ENCODE measurements at regions not wholly inside any gene's neighbourhood (a gene's known extent, or its start where the extent isn't known, plus 50 kb on each side); places are given as distances from the start of the nearest gene placed in this dataset.

- H3K4me2 ChIP-seq (ENCODE audit: low read depth, low read length): no peak overlapping the region
- TF ChIP-seq EZH2phosphoT487 (IDR thresholded peaks at IDR 0.05; ENCODE audit: low read length) (no peak), CTCF (IDR thresholded peaks at IDR 0.05; ENCODE audit: low read length) (no peak)
- H3K9me2 ChIP-seq (replicated peaks; ENCODE audit: insufficient read depth, low read length): no peaks in the 10 kb centered on the region
- H3K36me3 ChIP-seq (replicated peaks; ENCODE audit: insufficient read depth, low read length): no peaks in the 10 kb centered on the region
- H3K9ac ChIP-seq (ENCODE audit: low read length): no peak overlapping the region
- H3K4me3 ChIP-seq (ENCODE audit: low read length): no peak overlapping the region
- no peaks in the 10 kb centered on the region for H3K79me2 ChIP-seq (ENCODE audit: low read length)
- no peak overlapping the region for H2AFZ ChIP-seq (ENCODE audit: low read length)
- no peaks in the 10 kb centered on the region for H3K9me3 ChIP-seq (replicated peaks; ENCODE audit: insufficient read depth, low read length)
- no peaks in the 10 kb centered on the region for H3K4me1 ChIP-seq (ENCODE audit: low read length)
- no peaks in the 10 kb centered on the region for H3F3A ChIP-seq (ENCODE audit: insufficient read depth, low read length)
- no peak for DNase-seq
- no peaks in the 10 kb centered on the region for H3K27me3 ChIP-seq (replicated peaks; ENCODE audit: insufficient read depth, low read length)
- no peak overlapping the region for H3K27ac ChIP-seq (ENCODE audit: low read length)
- no peaks in the 10 kb centered on the region for H4K20me1 ChIP-seq (ENCODE audit: insufficient read depth, low read length)
Observed at GRCh38 chr13:58302349-58302748, 670.8 kb downstream of the PCDH17 start.

- no peaks in the 10 kb centered on the region for H3K9me2 ChIP-seq (replicated peaks; ENCODE audit: insufficient read depth, low read length)
- no peak overlapping the region for H2AFZ ChIP-seq (ENCODE audit: low read length)
- no peaks in the 10 kb centered on the region for H4K20me1 ChIP-seq (ENCODE audit: insufficient read depth, low read length)
- no peaks in the 10 kb centered on the region for H3K9me3 ChIP-seq (replicated peaks; ENCODE audit: insufficient read depth, low read length)
- H3K36me3 ChIP-seq (replicated peaks; ENCODE audit: insufficient read depth, low read length): no peaks in the 10 kb centered on the region
- no peak overlapping the region for H3K27ac ChIP-seq (ENCODE audit: low read length)
- no peak for TF ChIP-seq CTCF (IDR thresholded peaks at IDR 0.05; ENCODE audit: low read length)
- TF ChIP-seq EZH2phosphoT487 (IDR thresholded peaks at IDR 0.05; ENCODE audit: low read length): no peak
- no peak for TF ChIP-seq EZH2 (optimal IDR thresholded peaks at IDR 0.05; ENCODE audit: low read depth, low read length)
- H3K4me1 ChIP-seq (ENCODE audit: low read length): no peaks in the 10 kb centered on the region
- no peak overlapping the region for H3K9ac ChIP-seq (ENCODE audit: low read length)
- H3K4me2 ChIP-seq (ENCODE audit: low read depth, low read length): no peak overlapping the region
- H3K27me3 ChIP-seq (replicated peaks; ENCODE audit: insufficient read depth, low read length): no peaks in the 10 kb centered on the region
- H3K4me3 ChIP-seq (ENCODE audit: low read length): no peak overlapping the region
- no peak for DNase-seq
- no peaks in the 10 kb centered on the region for H3K79me2 ChIP-seq (ENCODE audit: low read length)
- H3F3A ChIP-seq (ENCODE audit: insufficient read depth, low read length): no peaks in the 10 kb centered on the region
Observed at GRCh38 chr13:58306062-58306461, 674.5 kb downstream of the PCDH17 start.

GRCh38 chr13:58313219-58313618, 681.7 kb downstream of the PCDH17 start:
- Histone ChIP-seq H2AFZ (ENCODE audit: low read length) (no peak overlapping the region), H3K36me3 (replicated peaks; ENCODE audit: insufficient read depth, low read length) (no peaks in the 10 kb centered on the region), H3K27me3 (replicated peaks; ENCODE audit: insufficient read depth, low read length) (no peaks in the 10 kb centered on the region), H3K4me1 (ENCODE audit: low read length) (no peaks in the 10 kb centered on the region), H3K9ac (ENCODE audit: low read length) (no peak overlapping the region), H3K9me3 (replicated peaks; ENCODE audit: insufficient read depth, low read length) (no peaks in the 10 kb centered on the region), H3K4me3 (ENCODE audit: low read length) (no peak overlapping the region), H3F3A (ENCODE audit: insufficient read depth, low read length) (no peaks in the 10 kb centered on the region), H3K79me2 (ENCODE audit: low read length) (no peaks in the 10 kb centered on the region), H3K27ac (ENCODE audit: low read length) (no peak overlapping the region), H3K4me2 (ENCODE audit: low read depth, low read length) (no peak overlapping the region), H3K9me2 (replicated peaks; ENCODE audit: insufficient read depth, low read length) (no peaks in the 10 kb centered on the region), H4K20me1 (ENCODE audit: insufficient read depth, low read length) (no peaks in the 10 kb centered on the region)
- no peak for DNase-seq
- TF ChIP-seq EZH2phosphoT487 (IDR thresholded peaks at IDR 0.05; ENCODE audit: low read length) (no peak), EZH2 (optimal IDR thresholded peaks at IDR 0.05; ENCODE audit: low read depth, low read length) (no peak), CTCF (IDR thresholded peaks at IDR 0.05; ENCODE audit: low read length) (no peak)
